ENCODE measurements at regions not wholly inside any gene's neighbourhood (a gene's known extent, or its start where the extent isn't known, plus 50 kb on each side); places are given as distances from the start of the nearest gene placed in this dataset.

GRCh38 chr11:41786087-41786486 is 326.6 kb upstream of the LRRC4C start:
- TF ChIP-seq CTCF (IDR thresholded peaks at IDR 0.05) (no peak), POLR2A (IDR thresholded peaks at IDR 0.05) (no peak)

Measured in esophagus squamous epithelium (tissue), 4 donors.